ENCODE measurements at regions not wholly inside any gene's neighbourhood (a gene's known extent, or its start where the extent isn't known, plus 50 kb on each side); places are given as distances from the start of the nearest gene placed in this dataset.

DNA sequence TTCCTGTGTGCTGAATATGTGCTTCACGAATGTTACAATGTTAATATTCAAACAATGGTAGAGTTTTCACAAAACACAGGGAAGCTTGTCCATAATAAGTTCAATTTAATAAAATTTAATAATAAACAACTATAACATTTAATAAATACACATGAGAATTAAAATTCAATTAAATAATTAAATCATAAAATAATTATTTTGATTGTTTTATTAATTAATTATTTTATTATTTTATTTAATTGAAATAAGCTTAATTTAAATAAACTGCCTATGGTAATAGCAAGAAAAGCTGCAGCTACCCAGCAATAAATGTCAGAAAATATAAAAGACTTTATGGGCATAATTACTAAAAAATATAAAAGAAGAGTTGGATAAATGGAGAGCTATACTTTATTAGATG, 149.0 kb upstream of the NFIB start:
- TF ChIP-seq, protein P1, sequence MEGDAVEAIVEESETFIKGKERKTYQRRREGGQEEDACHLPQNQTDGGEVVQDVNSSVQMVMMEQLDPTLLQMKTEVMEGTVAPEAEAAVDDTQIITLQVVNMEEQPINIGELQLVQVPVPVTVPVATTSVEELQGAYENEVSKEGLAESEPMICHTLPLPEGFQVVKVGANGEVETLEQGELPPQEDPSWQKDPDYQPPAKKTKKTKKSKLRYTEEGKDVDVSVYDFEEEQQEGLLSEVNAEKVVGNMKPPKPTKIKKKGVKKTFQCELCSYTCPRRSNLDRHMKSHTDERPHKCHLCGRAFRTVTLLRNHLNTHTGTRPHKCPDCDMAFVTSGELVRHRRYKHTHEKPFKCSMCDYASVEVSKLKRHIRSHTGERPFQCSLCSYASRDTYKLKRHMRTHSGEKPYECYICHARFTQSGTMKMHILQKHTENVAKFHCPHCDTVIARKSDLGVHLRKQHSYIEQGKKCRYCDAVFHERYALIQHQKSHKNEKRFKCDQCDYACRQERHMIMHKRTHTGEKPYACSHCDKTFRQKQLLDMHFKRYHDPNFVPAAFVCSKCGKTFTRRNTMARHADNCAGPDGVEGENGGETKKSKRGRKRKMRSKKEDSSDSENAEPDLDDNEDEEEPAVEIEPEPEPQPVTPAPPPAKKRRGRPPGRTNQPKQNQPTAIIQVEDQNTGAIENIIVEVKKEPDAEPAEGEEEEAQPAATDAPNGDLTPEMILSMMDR (IDR thresholded peaks at IDR 0.05) = no peak
- no peak for TF ChIP-seq POLR2A (IDR thresholded peaks at IDR 0.05)
